MM.1S (cell line): ENCODE measurements at regions not wholly inside any gene's neighbourhood (a gene's known extent, or its start where the extent isn't known, plus 50 kb on each side); places are given as distances from the start of the nearest gene placed in this dataset.
"Not testable (repeated sequence)": the region's sequence is repeated elsewhere in the genome, so short reads cannot be mapped to it uniquely, and the experiment has no call there.

Experiments used
- EZH2 ChIP-seq: fragments of 300-600 bp; sonication (generic); optimal IDR thresholded peaks from 2 replicates; pipeline ENCODE3; 2017; ENCODE audit warnings: low read depth, mild to moderate bottlenecking, antibody characterized with exemption, low read length, mixed read lengths
- TF ChIP-seq, protein P1 (sequence below): fragments of 300-600 bp; sonication (generic); IDR thresholded peaks from 2 replicates; pipeline ENCODE4 v1.5.1; 2016; ENCODE audit warnings: antibody characterized with exemption, low read length, mixed read lengths

GRCh38 chr20:56744325-56744821 is 115.3 kb downstream of the TFAP2C start:
- TF ChIP-seq, protein P1, sequence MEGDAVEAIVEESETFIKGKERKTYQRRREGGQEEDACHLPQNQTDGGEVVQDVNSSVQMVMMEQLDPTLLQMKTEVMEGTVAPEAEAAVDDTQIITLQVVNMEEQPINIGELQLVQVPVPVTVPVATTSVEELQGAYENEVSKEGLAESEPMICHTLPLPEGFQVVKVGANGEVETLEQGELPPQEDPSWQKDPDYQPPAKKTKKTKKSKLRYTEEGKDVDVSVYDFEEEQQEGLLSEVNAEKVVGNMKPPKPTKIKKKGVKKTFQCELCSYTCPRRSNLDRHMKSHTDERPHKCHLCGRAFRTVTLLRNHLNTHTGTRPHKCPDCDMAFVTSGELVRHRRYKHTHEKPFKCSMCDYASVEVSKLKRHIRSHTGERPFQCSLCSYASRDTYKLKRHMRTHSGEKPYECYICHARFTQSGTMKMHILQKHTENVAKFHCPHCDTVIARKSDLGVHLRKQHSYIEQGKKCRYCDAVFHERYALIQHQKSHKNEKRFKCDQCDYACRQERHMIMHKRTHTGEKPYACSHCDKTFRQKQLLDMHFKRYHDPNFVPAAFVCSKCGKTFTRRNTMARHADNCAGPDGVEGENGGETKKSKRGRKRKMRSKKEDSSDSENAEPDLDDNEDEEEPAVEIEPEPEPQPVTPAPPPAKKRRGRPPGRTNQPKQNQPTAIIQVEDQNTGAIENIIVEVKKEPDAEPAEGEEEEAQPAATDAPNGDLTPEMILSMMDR = not testable (repeated sequence)
- TF ChIP-seq EZH2 = not testable (repeated sequence)
